ENCODE measurements at regions not wholly inside any gene's neighbourhood (a gene's known extent, or its start where the extent isn't known, plus 50 kb on each side); places are given as distances from the start of the nearest gene placed in this dataset.

DNA sequence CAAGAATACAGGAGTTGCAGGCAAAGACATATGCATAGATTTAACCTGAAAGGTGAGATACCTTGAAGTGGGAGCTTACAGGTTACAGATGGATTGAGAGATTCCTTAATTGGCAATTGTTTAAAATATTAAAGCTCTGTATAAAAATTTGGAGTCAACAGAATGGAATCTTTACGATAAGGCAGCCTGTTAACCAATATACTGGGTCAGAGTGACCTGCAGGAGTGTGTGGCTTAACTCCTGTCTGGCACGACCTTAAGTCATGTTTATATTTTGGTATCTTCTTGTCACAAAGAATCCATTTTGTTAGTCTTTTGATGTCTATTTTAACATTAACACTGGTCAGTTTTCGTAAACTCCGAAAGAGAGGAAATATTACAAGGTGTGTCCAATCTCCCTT is 1058.2 kb upstream of the CRIM1 start:
- H3K4me3 ChIP-seq (ENCODE audit: low read depth in 1 of 2, low read length in 2 of 2): no peak overlapping the region
- H3K27me3 ChIP-seq (ENCODE audit: control insufficient read depth in 1 of 2, insufficient read depth in 2 of 2, low read length in 2 of 2): no peaks in the 10 kb centered on the region
- no peak overlapping the region for H3K9ac ChIP-seq (ENCODE audit: low read length)
- no peaks in the 10 kb centered on the region for H3K9me3 ChIP-seq (ENCODE audit: low read length)
- H3K27ac ChIP-seq (ENCODE audit: low read depth, low read length): no peak overlapping the region
- H3K4me1 ChIP-seq (ENCODE audit: insufficient read depth, low read length): no peaks in the 10 kb centered on the region
- no peaks in the 10 kb centered on the region for H3K36me3 ChIP-seq (ENCODE audit: insufficient read depth, low read length)

DNA sequence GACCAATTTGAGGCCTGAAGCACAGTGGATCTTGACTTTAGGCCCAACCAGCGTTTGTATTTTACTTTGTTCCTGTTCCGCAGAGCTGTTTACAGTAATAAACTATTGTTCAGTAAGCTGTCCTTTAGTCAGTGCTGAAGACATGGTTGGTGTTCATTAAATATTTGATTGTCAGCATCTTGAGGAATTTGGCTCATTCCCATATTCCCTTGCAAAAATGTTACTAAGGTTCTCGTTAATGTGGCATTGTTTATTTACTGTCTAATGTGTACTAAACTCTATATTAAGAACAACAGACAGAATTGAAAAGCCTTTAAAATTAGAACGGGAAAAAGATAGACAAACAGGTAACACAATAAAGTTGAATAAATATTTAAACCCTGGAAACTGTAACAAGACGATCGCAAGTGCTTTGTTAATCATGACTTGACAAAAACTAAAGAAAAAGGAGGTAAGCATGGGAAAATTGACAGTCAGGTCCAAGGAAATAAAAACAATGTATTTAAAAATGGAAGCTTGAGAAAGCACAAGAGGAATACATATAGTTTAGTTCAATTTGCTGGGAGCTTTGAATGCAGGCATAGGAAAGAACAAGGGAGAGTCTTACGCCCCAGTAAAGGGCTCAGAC is 1060.8 kb upstream of the CRIM1 start:
- Histone ChIP-seq H3K4me3 (ENCODE audit: low read depth in 1 of 2, low read length in 2 of 2) (no peak overlapping the region), H3K9me3 (ENCODE audit: low read length) (no peaks in the 10 kb centered on the region), H3K36me3 (ENCODE audit: insufficient read depth, low read length) (no peaks in the 10 kb centered on the region), H3K27ac (ENCODE audit: low read depth, low read length) (no peak overlapping the region), H3K4me1 (ENCODE audit: insufficient read depth, low read length) (no peaks in the 10 kb centered on the region), H3K9ac (ENCODE audit: low read length) (no peak overlapping the region), H3K27me3 (ENCODE audit: control insufficient read depth in 1 of 2, insufficient read depth in 2 of 2, low read length in 2 of 2) (no peaks in the 10 kb centered on the region)

DNA sequence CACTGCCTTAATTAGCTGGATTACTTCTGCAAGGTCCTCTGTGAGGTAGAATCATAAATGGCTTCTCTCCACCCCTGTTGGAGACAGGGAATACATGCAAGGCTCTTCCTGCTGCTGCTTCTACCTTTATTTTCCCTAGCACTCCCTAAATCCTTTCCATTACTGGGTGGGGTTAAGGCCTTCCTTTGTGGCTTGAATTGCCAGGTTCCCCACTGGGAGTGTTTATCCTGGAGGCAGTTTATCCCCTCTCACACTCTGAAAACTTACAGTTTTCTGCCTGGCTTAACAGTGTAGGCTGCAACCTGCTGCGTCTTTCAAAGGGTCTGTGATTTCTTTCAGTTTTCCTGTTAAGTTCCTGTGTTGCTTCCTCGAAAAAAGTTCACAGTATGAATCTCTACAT is 1062.3 kb upstream of the CRIM1 start:
- Histone ChIP-seq H3K36me3 (ENCODE audit: insufficient read depth, low read length) (no peaks in the 10 kb centered on the region), H3K4me3 (ENCODE audit: low read depth in 1 of 2, low read length in 2 of 2) (no peak overlapping the region), H3K9ac (ENCODE audit: low read length) (no peak overlapping the region), H3K4me1 (ENCODE audit: insufficient read depth, low read length) (no peaks in the 10 kb centered on the region), H3K9me3 (ENCODE audit: low read length) (no peaks in the 10 kb centered on the region), H3K27ac (ENCODE audit: low read depth, low read length) (no peak overlapping the region), H3K27me3 (ENCODE audit: control insufficient read depth in 1 of 2, insufficient read depth in 2 of 2, low read length in 2 of 2) (no peaks in the 10 kb centered on the region)

DNA sequence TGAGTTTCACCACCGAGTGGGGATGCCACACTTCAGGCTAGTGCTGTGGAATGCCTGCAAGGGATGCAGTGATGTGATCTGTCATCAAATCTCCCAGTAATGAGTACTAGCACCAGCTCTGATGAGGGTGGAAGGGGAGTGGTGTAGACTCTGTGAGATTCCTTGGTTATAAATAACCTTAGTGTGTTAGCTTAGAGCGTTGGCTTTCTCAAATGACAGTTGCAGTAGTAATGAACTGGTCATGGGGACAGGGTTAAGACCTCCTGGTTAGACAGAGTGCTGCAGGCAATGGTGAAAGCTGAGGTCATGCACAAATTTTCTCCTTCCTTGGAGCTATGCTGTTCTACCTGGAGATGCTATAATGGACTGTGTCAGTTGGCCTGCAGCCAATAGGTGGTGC is 1063.4 kb upstream of the CRIM1 start:
- Histone ChIP-seq H3K4me1 (ENCODE audit: insufficient read depth, low read length) (no peaks in the 10 kb centered on the region), H3K27me3 (ENCODE audit: control insufficient read depth in 1 of 2, insufficient read depth in 2 of 2, low read length in 2 of 2) (no peaks in the 10 kb centered on the region), H3K4me3 (ENCODE audit: low read depth in 1 of 2, low read length in 2 of 2) (no peak overlapping the region), H3K27ac (ENCODE audit: low read depth, low read length) (no peak overlapping the region), H3K36me3 (ENCODE audit: insufficient read depth, low read length) (no peaks in the 10 kb centered on the region), H3K9ac (ENCODE audit: low read length) (no peak overlapping the region), H3K9me3 (ENCODE audit: low read length) (no peaks in the 10 kb centered on the region)

DNA sequence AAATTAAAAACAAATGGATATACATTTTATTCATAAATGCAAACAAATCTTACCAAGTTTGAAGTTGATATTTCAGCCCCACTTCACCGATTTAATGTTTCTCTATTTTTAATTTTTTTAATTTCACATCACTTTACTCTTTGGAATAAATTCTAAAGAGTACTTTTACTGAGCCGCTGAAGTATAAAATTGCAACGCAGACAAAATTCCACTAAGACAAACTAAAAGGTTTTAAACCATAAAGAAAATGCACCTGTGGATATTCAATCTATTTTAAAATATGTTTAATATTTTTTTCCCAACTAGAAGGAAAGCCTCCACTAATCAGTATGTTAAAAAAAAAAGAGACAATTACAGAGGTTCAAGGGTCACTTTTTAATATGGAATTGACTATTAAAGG is 1073.9 kb upstream of the CRIM1 start:
- H3K36me3 ChIP-seq (ENCODE audit: insufficient read depth, low read length): no peaks in the 10 kb centered on the region
- H3K27me3 ChIP-seq (ENCODE audit: control insufficient read depth in 1 of 2, insufficient read depth in 2 of 2, low read length in 2 of 2): no peaks in the 10 kb centered on the region
- H3K9me3 ChIP-seq (ENCODE audit: low read length): no peaks in the 10 kb centered on the region
- no peaks in the 10 kb centered on the region for H3K4me1 ChIP-seq (ENCODE audit: insufficient read depth, low read length)
- H3K4me3 ChIP-seq (ENCODE audit: low read depth in 1 of 2, low read length in 2 of 2): no peak overlapping the region
- H3K9ac ChIP-seq (ENCODE audit: low read length): no peak overlapping the region
- no peak overlapping the region for H3K27ac ChIP-seq (ENCODE audit: low read depth, low read length)

DNA sequence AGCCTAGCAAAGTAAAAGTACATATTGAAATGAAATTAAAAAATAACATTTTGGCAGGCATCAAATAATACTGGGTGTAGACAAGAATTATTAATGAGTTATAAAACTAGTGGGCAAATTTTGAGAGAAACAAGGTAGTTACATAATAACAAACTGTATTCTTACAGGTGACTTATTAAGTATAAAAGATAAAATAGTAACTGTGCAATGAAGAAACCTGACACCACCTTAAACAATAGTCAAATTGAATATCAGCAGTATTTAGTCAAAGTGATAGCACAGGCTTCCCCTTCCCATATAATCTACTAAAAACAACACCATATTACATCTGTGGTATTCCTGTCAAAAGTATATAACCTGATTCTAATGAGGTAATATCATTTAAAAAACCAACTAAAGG is 1099.8 kb upstream of the CRIM1 start:
- H3K36me3 ChIP-seq (ENCODE audit: insufficient read depth, low read length): no peaks in the 10 kb centered on the region
- H3K4me1 ChIP-seq (ENCODE audit: insufficient read depth, low read length): no peaks in the 10 kb centered on the region
- H3K27me3 ChIP-seq (ENCODE audit: control insufficient read depth in 1 of 2, insufficient read depth in 2 of 2, low read length in 2 of 2): no peaks in the 10 kb centered on the region
- no peaks in the 10 kb centered on the region for H3K9me3 ChIP-seq (ENCODE audit: low read length)
- no peak overlapping the region for H3K9ac ChIP-seq (ENCODE audit: low read length)
- no peak overlapping the region for H3K27ac ChIP-seq (ENCODE audit: low read depth, low read length)
- H3K4me3 ChIP-seq (ENCODE audit: low read depth in 1 of 2, low read length in 2 of 2): no peak overlapping the region

DNA sequence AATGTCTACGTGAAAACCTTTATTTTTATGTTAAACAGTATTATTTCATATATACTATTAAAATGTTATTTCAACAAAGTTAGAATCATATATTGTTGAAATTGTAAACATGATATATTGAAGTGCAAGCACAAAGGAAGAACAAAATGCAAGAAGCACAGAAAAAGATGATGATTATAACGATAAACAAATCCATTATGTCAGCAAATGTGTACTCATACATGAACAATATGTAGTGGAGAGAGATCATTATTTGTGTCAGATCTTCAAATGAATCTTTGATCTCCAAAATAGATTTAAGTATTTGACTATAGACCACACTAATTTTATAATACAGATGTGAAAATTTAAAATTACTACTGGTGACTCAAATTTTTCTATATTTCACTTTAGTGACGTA is 1104.4 kb upstream of the CRIM1 start:
- no peaks in the 10 kb centered on the region for H3K9me3 ChIP-seq (ENCODE audit: low read length)
- H3K36me3 ChIP-seq (ENCODE audit: insufficient read depth, low read length): no peaks in the 10 kb centered on the region
- H3K9ac ChIP-seq (ENCODE audit: low read length): no peak overlapping the region
- H3K4me1 ChIP-seq (ENCODE audit: insufficient read depth, low read length): no peaks in the 10 kb centered on the region
- no peak overlapping the region for H3K4me3 ChIP-seq (ENCODE audit: low read depth in 1 of 2, low read length in 2 of 2)
- no peak overlapping the region for H3K27ac ChIP-seq (ENCODE audit: low read depth, low read length)
- no peaks in the 10 kb centered on the region for H3K27me3 ChIP-seq (ENCODE audit: control insufficient read depth in 1 of 2, insufficient read depth in 2 of 2, low read length in 2 of 2)

DNA sequence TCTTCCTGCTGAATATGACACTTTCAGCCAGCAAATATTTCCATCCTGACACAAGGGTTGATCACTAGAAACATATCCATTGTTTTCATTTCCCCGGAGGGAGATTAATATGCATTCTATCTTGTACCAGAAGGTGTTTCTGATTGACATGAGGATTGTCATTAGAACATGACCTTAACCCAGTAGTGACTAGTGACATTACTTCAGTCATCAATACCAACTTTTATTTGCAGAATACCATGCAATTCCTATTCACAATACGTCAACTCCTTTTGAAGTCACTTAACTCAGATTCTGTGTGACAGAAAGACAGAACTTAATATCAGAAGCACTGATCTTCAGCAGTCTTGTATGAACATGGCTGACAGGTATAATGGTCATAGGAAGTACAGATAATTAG is 1108.9 kb upstream of the CRIM1 start:
- H3K4me3 ChIP-seq (ENCODE audit: low read depth in 1 of 2, low read length in 2 of 2): no peak overlapping the region
- no peaks in the 10 kb centered on the region for H3K9me3 ChIP-seq (ENCODE audit: low read length)
- H3K9ac ChIP-seq (ENCODE audit: low read length): no peak overlapping the region
- H3K27ac ChIP-seq (ENCODE audit: low read depth, low read length): no peak overlapping the region
- H3K27me3 ChIP-seq (ENCODE audit: control insufficient read depth in 1 of 2, insufficient read depth in 2 of 2, low read length in 2 of 2): no peaks in the 10 kb centered on the region
- H3K4me1 ChIP-seq (ENCODE audit: insufficient read depth, low read length): no peaks in the 10 kb centered on the region
- H3K36me3 ChIP-seq (ENCODE audit: insufficient read depth, low read length): no peaks in the 10 kb centered on the region

DNA sequence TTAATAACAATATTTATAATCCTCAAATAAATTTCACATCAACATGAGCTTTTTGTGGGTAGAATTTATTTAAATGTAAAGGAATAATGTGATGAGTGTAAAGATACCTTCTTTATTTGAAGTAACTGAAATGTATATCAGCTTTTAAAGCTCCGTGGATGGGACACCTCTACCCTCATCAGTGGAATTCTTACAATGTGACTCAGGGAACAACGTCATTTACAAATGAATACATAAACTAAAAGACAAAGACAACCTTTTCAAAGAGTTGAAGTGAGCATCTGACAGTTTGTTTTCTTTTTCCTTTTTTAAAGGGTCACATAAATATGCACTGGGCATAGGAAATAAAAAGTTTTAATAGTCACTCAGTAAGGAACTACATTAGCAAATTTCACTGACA is 1127.0 kb upstream of the CRIM1 start:
- H3K36me3 ChIP-seq (ENCODE audit: insufficient read depth, low read length): no peaks in the 10 kb centered on the region
- H3K27ac ChIP-seq (ENCODE audit: low read depth, low read length): no peak overlapping the region
- H3K4me1 ChIP-seq (ENCODE audit: insufficient read depth, low read length): no peaks in the 10 kb centered on the region
- H3K9ac ChIP-seq (ENCODE audit: low read length): no peak overlapping the region
- H3K4me3 ChIP-seq (ENCODE audit: low read depth in 1 of 2, low read length in 2 of 2): no peak overlapping the region
- no peaks in the 10 kb centered on the region for H3K27me3 ChIP-seq (ENCODE audit: control insufficient read depth in 1 of 2, insufficient read depth in 2 of 2, low read length in 2 of 2)
- H3K9me3 ChIP-seq (ENCODE audit: low read length): no peaks in the 10 kb centered on the region

DNA sequence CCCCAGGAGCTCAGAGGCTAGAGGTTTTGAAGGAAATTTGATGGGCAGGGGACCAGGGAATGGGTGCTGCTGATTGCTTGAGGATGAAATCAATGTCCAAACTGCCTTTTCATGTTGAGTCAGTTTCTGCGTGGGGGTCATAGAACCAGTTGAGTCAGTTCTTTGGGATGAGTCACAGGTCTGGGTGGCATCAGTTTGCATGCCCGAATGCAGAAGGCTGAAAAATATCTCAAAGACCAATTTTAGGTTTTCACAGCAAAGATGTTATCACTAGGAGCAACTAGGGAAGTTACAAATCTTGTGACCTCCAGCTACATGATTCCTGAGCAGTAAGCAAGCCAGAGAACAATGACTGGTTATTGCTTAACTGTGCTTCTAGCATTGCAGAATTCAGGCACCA is 1135.1 kb upstream of the CRIM1 start:
- H3K27me3 ChIP-seq (ENCODE audit: control insufficient read depth in 1 of 2, insufficient read depth in 2 of 2, low read length in 2 of 2): no peaks in the 10 kb centered on the region
- no peak overlapping the region for H3K4me3 ChIP-seq (ENCODE audit: low read depth in 1 of 2, low read length in 2 of 2)
- H3K36me3 ChIP-seq (ENCODE audit: insufficient read depth, low read length): no peaks in the 10 kb centered on the region
- H3K9ac ChIP-seq (ENCODE audit: low read length): no peak overlapping the region
- no peaks in the 10 kb centered on the region for H3K4me1 ChIP-seq (ENCODE audit: insufficient read depth, low read length)
- H3K9me3 ChIP-seq (ENCODE audit: low read length): no peaks in the 10 kb centered on the region
- H3K27ac ChIP-seq (ENCODE audit: low read depth, low read length): no peak overlapping the region

DNA sequence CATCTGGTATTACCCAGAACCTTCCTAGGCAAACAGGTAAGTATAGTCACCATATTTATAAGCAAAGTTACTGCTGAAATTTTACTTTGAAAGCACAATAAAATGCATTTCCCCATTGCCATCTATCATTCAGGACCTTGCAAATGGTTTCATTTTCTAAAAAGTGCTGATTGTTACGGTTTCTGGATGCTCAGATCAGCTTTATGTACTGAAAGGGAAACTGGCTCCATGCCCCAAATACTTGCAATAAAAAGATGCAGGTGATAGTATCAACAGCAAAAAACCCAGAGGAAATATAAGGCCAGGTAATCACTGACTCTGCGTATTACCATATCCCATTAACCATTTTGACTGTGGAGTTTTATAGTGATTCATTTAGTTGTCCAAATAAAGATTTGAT is 1150.7 kb upstream of the CRIM1 start:
- H3K4me3 ChIP-seq (ENCODE audit: low read depth in 1 of 2, low read length in 2 of 2): no peak overlapping the region
- no peak overlapping the region for H3K27ac ChIP-seq (ENCODE audit: low read depth, low read length)
- no peaks in the 10 kb centered on the region for H3K4me1 ChIP-seq (ENCODE audit: insufficient read depth, low read length)
- no peaks in the 10 kb centered on the region for H3K27me3 ChIP-seq (ENCODE audit: control insufficient read depth in 1 of 2, insufficient read depth in 2 of 2, low read length in 2 of 2)
- no peaks in the 10 kb centered on the region for H3K9me3 ChIP-seq (ENCODE audit: low read length)
- H3K36me3 ChIP-seq (ENCODE audit: insufficient read depth, low read length): no peaks in the 10 kb centered on the region
- no peak overlapping the region for H3K9ac ChIP-seq (ENCODE audit: low read length)

DNA sequence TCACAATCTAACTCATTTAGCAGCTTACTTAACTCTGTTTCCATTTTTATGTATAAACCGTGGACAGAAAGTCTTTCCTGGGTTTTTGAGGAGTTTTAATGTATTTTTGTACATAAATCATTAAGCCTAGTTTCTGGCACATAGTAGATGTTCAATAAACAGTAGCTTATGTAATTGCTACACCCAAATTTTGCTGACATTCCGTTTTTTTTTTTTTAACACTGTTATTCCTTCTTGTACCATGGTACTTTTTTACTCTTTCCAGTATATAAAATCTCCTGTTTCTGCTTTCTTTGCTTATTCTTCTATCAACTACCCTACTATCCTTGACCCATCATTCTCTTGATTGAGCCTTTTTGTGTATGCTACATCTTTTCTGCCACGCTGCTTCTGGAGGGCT is 1151.3 kb upstream of the CRIM1 start:
- Histone ChIP-seq H3K9ac (ENCODE audit: low read length) (no peak overlapping the region), H3K9me3 (ENCODE audit: low read length) (no peaks in the 10 kb centered on the region), H3K4me1 (ENCODE audit: insufficient read depth, low read length) (no peaks in the 10 kb centered on the region), H3K36me3 (ENCODE audit: insufficient read depth, low read length) (no peaks in the 10 kb centered on the region), H3K27ac (ENCODE audit: low read depth, low read length) (no peak overlapping the region), H3K4me3 (ENCODE audit: low read depth in 1 of 2, low read length in 2 of 2) (no peak overlapping the region), H3K27me3 (ENCODE audit: control insufficient read depth in 1 of 2, insufficient read depth in 2 of 2, low read length in 2 of 2) (no peaks in the 10 kb centered on the region)

Measured in muscle layer of colon (tissue), 2 donors.